ENCODE measurements at regions not wholly inside any gene's neighbourhood (a gene's known extent, or its start where the extent isn't known, plus 50 kb on each side); places are given as distances from the start of the nearest gene placed in this dataset.

- TF ChIP-seq CTCF (IDR thresholded peaks at IDR 0.05) (no peak), POLR2AphosphoS5 (IDR thresholded peaks at IDR 0.05) (no peak)
Measured at GRCh38 chr10:8825611-8826010, 771.1 kb downstream of the GATA3 start.
